ENCODE measurements at regions not wholly inside any gene's neighbourhood (a gene's known extent, or its start where the extent isn't known, plus 50 kb on each side); places are given as distances from the start of the nearest gene placed in this dataset.
"Not testable (repeated sequence)": the region's sequence is repeated elsewhere in the genome, so short reads cannot be mapped to it uniquely, and the experiment has no call there.

DNA sequence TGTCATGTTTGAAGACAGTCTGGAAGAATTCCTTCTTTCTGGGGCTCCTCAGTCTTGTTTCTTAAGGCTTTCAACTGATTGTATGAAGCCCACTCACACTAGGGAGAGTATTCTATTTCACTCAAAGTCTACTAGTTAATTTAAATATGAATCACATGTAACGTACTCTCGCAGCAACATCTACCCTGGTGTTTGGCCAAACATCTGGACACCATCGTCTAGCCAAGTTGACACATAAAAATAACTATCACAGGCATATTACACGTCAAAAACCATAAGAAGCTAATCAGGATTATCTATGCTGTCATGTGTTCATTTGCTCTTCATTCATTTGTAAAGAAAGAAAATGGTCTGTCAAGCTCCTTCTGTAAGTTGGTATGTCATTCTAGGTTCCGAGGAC is 787.4 kb downstream of the KCNJ2 start:
- no peak for DNase-seq

DNA sequence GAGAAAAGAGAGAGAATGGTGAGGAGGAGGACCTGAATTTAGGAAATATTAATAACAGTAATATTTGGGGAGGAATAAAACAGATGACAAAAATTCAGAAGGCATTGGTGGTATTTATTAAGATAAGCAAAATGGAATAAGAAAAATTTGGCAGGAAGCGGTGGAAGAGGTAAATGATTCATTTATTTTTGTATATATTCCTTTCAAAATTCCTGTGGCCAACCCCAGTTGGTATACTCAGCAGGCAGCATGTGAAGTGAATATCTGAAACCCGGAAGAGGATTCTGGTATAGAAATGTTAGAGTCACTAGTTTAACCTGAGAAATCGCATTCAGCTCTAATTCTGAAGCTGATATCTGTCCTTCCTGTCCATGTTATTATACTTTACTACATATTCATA is 792.0 kb downstream of the KCNJ2 start:
- no peak for DNase-seq

GRCh38 chr17:70968302-70968701 is 799.0 kb downstream of the KCNJ2 start:
- DNase-seq: no peak

DNA sequence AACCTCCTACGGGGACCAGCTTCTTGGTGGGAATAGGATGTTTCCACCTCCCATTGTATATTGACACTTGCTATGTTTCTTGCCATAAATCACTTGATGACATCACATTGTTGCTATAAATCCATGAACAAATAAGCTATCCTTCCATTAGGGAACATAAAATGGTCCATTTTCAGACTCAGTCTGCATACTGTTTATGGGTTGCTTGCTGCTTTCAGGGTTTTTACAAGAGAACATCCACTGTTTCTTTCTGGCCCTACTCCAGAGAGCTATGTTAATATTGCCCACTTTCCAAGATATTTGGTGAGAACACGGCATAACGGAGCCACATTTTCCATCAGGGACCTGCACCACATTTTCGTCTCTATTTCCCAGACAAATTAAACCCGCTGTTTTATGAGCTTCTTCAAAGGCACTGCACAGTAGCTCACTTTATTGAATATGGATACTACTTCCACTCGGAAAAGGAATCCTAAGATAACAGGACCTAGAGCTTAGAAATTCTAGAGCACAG is 800.2 kb downstream of the KCNJ2 start:
- no peak for DNase-seq

GRCh38 chr17:70976447-70976846 is 807.1 kb downstream of the KCNJ2 start:
- DNase-seq: no peak

GRCh38 chr17:70984873-70985272 is 815.5 kb downstream of the KCNJ2 start:
- no peak for DNase-seq

DNA sequence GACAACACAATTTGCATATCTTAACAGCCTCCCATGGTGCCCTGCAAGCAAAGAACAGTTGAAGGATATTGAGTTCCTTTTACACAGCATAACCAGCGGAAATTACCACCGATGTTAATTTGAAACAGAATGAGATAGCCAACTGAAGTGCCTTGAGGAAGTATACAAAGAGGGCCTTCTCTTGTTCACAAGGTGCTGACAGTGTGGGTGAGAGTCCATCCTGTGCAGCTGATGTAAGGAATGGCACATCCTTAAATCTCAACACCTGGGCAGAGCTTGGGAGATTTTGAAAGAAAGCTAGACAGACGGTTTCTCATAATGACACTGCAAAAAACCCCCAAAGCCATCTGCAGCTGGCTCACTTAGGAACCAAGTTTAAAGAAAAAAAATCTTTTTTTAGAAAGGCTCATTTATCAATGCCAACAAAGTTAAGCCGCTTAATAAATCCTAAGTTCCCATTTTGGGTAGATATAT is 818.6 kb downstream of the KCNJ2 start:
- DNase-seq: no peak

DNA sequence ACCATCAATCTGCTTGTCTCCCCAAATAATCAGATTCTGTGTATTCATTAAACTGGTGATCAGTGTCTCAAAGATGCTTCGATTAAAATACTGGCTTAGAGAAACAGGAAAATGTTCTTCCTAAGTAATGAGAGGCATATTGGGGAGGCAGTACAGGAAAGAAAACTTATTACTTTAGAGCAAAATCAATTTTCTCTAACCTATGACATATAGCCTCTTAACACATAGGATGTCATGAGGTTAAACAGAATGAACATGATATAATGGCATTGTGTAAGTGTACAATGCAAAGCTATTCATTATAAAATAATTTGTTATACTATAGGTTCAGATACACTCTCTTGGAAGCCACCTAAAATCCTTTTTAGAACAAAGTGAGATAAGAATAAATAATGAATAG is 819.3 kb downstream of the KCNJ2 start:
- no peak for DNase-seq

- DNase-seq: no peak
Observed at GRCh38 chr17:70989280-70989679, 819.9 kb downstream of the KCNJ2 start.

GRCh38 chr17:70994194-70994593 is 824.9 kb downstream of the KCNJ2 start:
- no peak for DNase-seq

GRCh38 chr17:70995997-70996396 is 826.7 kb downstream of the KCNJ2 start:
- DNase-seq: no peak

GRCh38 chr17:71003736-71004135 is 834.4 kb downstream of the KCNJ2 start:
- no peak for DNase-seq

DNA sequence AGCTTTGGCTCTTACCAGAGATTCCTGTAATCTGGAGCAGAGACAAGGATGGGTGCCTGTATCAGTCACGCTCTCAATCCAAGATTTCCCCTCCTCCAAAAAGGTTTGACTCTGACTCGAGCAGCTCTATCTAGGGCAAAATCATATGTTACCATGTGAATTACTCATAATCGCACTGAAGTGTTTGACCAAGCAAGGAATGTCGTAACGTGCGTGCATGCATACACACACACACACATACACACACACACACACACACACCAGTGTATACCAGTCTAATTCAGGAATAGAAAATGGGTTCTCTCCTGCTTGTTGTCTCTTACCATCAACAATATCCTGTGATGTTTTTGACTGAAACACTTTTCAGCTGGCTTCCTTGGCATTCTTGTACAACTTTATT is 835.1 kb downstream of the KCNJ2 start:
- DNase-seq: no peak

GRCh38 chr17:71011391-71011790 is 842.1 kb downstream of the KCNJ2 start:
- no peak for DNase-seq

DNA sequence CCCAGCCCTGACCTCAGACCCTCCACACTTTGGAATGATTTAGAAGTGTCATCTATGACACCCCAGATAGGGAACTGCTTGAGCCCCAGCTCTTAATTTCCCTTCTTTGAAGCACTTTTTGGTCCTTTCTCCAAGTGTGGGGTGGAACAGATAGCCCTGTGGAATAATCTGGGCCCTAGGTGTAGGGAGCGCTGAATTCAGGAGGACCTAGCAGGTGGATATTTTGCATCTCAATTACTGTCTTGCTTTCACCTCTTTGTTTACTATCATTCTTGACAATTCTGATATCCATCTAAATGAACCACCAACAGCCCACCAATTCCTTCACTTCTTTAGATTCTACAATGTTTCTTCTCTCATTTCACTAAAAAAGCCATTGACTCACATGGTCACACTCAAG is 850.4 kb downstream of the KCNJ2 start:
- DNase-seq: no peak

- DNase-seq: no peak
Observed at GRCh38 chr17:71022758-71023157, 853.4 kb downstream of the KCNJ2 start.

DNA sequence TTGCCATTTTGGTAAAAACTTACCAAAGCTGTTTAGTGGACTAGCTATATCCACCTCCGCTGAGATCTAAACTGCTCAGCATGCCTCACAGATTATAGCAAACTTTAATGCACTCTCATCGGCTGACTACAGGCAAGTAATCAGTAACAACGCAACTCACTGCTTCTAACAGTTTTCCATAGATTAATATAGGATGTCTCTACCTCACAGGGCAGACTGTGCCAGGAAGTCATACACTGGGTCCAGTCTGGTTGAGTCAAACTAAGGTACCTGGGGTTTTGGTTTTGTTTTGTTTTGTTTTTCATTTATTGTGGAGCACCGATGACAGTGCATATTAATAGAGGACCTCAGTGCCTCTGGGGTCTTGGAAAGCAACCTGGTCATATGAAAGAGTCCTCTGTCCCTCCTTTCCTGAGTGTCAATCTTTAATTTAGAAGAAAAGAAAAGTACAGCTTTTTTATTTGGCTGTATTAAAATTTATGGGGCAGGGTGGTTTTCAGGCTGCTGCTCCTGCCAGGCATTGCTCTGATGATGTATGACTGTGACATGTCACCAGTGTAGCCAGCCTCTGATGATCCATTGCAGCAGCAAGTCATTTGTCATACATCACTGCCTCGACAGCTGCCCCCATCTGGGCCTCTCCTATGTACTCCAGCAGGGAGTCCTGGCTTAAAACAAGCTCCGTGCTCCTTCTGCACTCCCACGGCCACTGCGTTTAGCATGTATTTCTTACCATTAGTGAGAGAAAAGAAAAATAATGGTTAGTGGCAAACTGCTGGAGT is 854.1 kb downstream of the KCNJ2 start:
- DNase-seq: no peak

DNA sequence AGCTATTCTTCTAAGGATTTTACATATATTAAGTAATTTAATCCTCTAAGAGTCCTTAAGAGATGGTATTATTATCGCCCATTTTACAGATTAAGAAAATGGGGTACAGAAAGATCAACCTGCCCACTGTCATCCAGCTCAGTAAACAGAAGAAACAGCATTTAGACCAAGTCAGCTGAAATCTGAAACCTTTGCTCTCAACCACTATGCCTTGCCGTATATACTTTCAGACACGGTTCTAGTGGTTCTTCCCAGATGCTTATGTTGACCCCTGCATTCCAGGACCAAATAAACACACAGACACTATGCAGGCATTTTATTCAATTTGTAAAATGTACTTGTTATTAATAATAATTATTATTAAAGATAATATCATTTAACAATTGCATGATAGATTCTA is 854.8 kb downstream of the KCNJ2 start:
- DNase-seq: no peak

DNA sequence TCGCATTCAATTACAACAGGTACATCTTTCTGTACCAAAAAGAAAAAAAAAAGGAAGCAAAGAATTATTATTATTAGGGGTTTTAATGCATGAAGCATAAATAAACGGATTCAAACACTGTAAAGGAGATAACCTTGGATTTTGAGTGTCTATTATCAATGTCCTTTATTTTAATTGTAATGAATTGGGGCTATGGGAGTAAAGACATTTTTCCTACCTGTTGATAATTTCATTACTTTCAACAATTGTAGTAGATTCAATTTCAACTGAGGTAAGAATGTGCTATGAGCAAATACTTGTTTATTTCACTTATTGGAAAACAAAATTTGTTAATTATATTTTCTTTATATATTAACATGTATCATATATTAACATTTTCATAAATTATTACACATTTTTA is 855.6 kb downstream of the KCNJ2 start:
- DNase-seq: no peak

DNA sequence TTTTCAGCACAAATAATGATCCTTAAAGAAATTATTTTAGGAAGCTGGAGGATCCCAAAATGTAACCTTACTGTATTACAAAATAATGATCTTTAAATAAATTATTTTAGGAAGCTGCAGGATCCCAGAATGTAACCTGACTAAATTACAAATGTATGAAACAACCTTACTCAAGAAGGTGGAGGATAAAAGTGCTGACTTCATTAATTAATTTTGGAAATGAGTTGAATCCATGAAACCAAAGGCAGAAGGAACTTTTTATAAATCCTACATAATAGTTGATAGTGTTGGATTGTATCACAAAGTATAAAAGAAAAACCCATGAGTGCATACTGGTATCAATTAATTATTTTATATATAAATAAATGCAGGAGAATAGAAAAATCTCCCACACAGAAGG is 859.9 kb downstream of the KCNJ2 start:
- no peak for DNase-seq

- DNase-seq: not testable (repeated sequence)
Observed at GRCh38 chr17:71031286-71031685, 862.0 kb downstream of the KCNJ2 start.

DNA sequence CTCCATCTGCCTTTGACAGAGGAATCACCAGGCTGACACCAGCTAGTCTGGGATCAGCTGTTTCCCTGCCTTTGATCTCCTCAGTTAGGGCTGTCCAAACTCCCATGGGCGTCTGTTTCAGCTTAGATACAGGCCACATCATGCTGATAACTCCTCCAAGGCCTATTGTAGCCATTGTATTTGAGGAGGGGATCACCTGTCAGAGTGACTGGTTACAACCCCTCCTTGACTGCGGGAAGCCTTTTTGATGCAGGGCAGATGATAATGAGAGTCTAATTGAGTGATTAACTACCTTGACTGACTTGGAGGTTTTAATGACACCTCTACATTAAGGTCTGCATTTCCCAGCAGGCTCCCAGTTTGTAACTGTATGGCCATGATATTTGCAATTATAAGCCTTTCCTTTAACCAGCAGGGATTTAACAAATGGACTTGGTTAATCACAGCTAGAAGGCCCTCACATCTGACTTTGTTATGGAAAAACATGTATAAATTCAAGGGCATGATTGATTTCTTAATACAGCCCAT is 863.5 kb downstream of the KCNJ2 start:
- DNase-seq: no peak

DNA sequence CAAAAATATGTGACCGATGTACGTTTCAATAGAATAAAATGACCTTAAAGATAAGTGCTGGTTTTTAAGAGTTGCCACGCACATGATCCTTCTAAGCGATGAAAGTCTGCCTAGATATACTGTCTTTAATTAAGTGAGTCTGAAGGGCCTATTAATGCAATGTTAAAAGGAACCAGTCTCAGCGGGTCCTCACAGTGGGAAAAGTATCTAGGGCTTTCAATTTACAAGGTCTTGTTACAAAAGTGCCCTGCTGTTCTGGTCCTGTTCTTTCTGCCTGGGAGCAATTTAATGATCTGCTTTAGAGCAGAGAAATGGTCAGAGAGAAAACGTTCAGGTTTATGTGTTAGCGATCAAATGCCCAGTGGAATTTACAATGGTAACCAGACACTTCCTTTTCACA is 864.0 kb downstream of the KCNJ2 start:
- DNase-seq: no peak

DNA sequence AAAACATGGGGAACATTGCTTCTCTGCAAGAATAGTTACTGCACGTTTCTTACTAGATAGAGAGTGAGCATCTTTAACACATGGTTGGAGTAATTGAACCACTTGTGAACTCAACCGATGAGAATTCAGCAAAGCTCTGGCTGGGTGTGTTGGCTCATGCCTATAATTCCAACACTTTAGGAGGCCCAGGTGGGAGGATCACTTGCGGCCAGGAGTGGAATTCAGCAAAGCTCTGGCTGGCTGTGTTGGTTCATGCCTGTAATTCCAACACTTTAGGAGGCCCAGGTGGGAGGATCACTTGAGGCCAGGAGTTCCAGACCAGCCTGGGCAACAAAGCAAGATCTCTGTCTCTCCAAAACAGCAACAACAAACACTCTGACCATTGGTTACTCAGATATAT is 865.9 kb downstream of the KCNJ2 start:
- no peak for DNase-seq

DNA sequence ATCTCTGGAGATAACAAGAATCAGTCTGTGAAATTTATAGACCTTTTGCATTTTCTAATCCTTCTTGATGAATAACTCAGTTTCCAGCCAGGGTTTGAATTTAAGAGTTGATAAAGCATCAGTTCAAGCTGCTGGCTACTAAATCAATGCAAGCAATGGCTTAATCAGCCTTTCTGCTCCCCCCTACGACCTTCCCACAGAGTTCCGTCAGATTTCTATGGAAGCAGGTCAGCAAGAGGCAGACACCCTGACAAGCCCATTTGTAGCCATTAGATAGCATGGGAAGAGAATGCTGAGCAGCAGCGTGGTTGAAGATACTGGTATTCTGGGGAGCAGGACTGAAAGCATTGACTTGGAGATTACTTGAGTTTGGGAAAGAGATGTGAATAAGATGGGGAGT is 868.1 kb downstream of the KCNJ2 start:
- no peak for DNase-seq
